CD4-positive, alpha-beta T cell treated with Interleukin-4 for 1 hour (primary cell): ENCODE measurements at regions not wholly inside any gene's neighbourhood (a gene's known extent, or its start where the extent isn't known, plus 50 kb on each side); places are given as distances from the start of the nearest gene placed in this dataset.

Source experiments
- DNase-seq, 2 donors: peaks; one replicate each; pipeline ENCODE4 v3.0.0-alpha.2; 2020 to 2022

- DNase-seq: no peak
These were observed 181.1 kb downstream of the TGFB2 start for GRCh38 chr1:218526198-218526580.

- DNase-seq: no peak
These were observed 182.6 kb downstream of the TGFB2 start for GRCh38 chr1:218527737-218528136.

GRCh38 chr1:218529646-218530300 is 184.6 kb downstream of the TGFB2 start:
- DNase-seq: no peak

GRCh38 chr1:218531936-218532335 is 186.8 kb downstream of the TGFB2 start:
- DNase-seq: no peak

- DNase-seq: no peak
These were observed 191.3 kb downstream of the TGFB2 start for GRCh38 chr1:218536296-218536986.

- no peak for DNase-seq
These were observed 192.2 kb downstream of the TGFB2 start for GRCh38 chr1:218537122-218537913.

- DNase-seq: no peak
These were observed 193.2 kb downstream of the TGFB2 start for GRCh38 chr1:218538341-218538740.

- no peak for DNase-seq
These were observed 201.2 kb downstream of the TGFB2 start for GRCh38 chr1:218546314-218546713.

GRCh38 chr1:218547957-218548730 is 203.0 kb downstream of the TGFB2 start:
- DNase-seq: no peak

- no peak for DNase-seq
These were observed 203.6 kb downstream of the TGFB2 start for GRCh38 chr1:218548764-218549163.

GRCh38 chr1:218553197-218553596 is 208.1 kb downstream of the TGFB2 start:
- no peak for DNase-seq

GRCh38 chr1:218556016-218556415 is 210.9 kb downstream of the TGFB2 start:
- DNase-seq: no peak

- no peak for DNase-seq
These were observed 212.6 kb downstream of the TGFB2 start for GRCh38 chr1:218557731-218558130.

- no peak for DNase-seq
These were observed 213.2 kb downstream of the TGFB2 start for GRCh38 chr1:218558271-218558810.

- no peak for DNase-seq
These were observed 220.2 kb downstream of the TGFB2 start for GRCh38 chr1:218565377-218565776.

GRCh38 chr1:218568962-218569550 is 223.9 kb downstream of the TGFB2 start:
- DNase-seq: no peak

GRCh38 chr1:218570456-218570855 is 225.3 kb downstream of the TGFB2 start:
- no peak for DNase-seq

- DNase-seq: no peak
These were observed 226.4 kb downstream of the TGFB2 start for GRCh38 chr1:218571491-218571890.

GRCh38 chr1:218572050-218572449 is 226.9 kb downstream of the TGFB2 start:
- no peak for DNase-seq

GRCh38 chr1:218573925-218574324 is 228.8 kb downstream of the TGFB2 start:
- no peak for DNase-seq

GRCh38 chr1:218575079-218575478 is 229.9 kb downstream of the TGFB2 start:
- DNase-seq: no peak

GRCh38 chr1:218575856-218576255 is 230.7 kb downstream of the TGFB2 start:
- DNase-seq: no peak
